Bronchial epithelial cell (primary cell): ENCODE measurements at regions not wholly inside any gene's neighbourhood (a gene's known extent, or its start where the extent isn't known, plus 50 kb on each side); places are given as distances from the start of the nearest gene placed in this dataset.

Source experiments
- DNase-seq: peaks from one replicate; pipeline ENCODE4 v3.0.0-alpha.2; 2010; ENCODE audit warnings: low read depth
- FAIRE-seq: peaks from 2 replicates; lab custom pipeline; 2011; peaks lifted over from hg19 to GRCh38; lab: Jason Lieb, UNC
- H3K27me3 ChIP-seq: 2 replicates; pipeline ENCODE4 v1.5.1; 2011; ENCODE audit warnings: low read length; ENCODE audit not compliant: control insufficient read depth, insufficient read depth
- H3K36me3 ChIP-seq: 2 replicates; pipeline ENCODE4 v1.5.1; 2011; ENCODE audit warnings: low read length; ENCODE audit not compliant: control insufficient read depth, insufficient read depth
- H3K4me3 ChIP-seq: 2 replicates; pipeline ENCODE4 v1.5.1; 2011; ENCODE audit warnings: mild to moderate bottlenecking, low read depth, low read length, control low read depth
- CTCF ChIP-seq: IDR thresholded peaks from 2 replicates; pipeline ENCODE4 v1.5.1; 2011; ENCODE audit warnings: mild to moderate bottlenecking, moderate library complexity, low read length, control low read depth, inconsistent platforms; ENCODE audit not compliant: insufficient read depth, severe bottlenecking

- TF ChIP-seq CTCF = no peak
- H3K36me3 ChIP-seq = no peaks in the 10 kb centered on the region
- FAIRE-seq = no peak
- H3K27me3 ChIP-seq = no peaks in the 10 kb centered on the region
- no peak overlapping the region for H3K4me3 ChIP-seq
- DNase-seq = no peak
Observed at GRCh38 chr2:167381349-167381748, 493.1 kb downstream of the XIRP2 start.

- TF ChIP-seq CTCF = no peak
Observed at GRCh38 chr2:167380555-167380954, 492.3 kb downstream of the XIRP2 start.

GRCh38 chr2:167380094-167380493, 491.8 kb downstream of the XIRP2 start:
- no peak for FAIRE-seq
- H3K27me3 ChIP-seq = no peaks in the 10 kb centered on the region

More at GRCh38 chr2:167380555-167380954, 492.3 kb downstream of the XIRP2 start:
- no peak for DNase-seq
- Histone ChIP-seq H3K4me3 (no peak overlapping the region), H3K36me3 (no peaks in the 10 kb centered on the region), H3K27me3 (no peaks in the 10 kb centered on the region)
- FAIRE-seq = no peak

GRCh38 chr2:167369083-167369482, 480.8 kb downstream of the XIRP2 start:
- Histone ChIP-seq H3K36me3 (no peaks in the 10 kb centered on the region), H3K4me3 (no peak overlapping the region), H3K27me3 (no peaks in the 10 kb centered on the region)
- no peak for FAIRE-seq
- no peak for DNase-seq
- no peak for TF ChIP-seq CTCF

More at GRCh38 chr2:167380094-167380493, 491.8 kb downstream of the XIRP2 start:
- TF ChIP-seq CTCF = no peak
- Histone ChIP-seq H3K36me3 (no peaks in the 10 kb centered on the region), H3K4me3 (no peak overlapping the region)
- no peak for DNase-seq

- H3K27me3 ChIP-seq = no peaks in the 10 kb centered on the region
- no peak for DNase-seq
- no peak for FAIRE-seq
- no peak overlapping the region for H3K4me3 ChIP-seq
- H3K36me3 ChIP-seq = no peaks in the 10 kb centered on the region
- no peak for TF ChIP-seq CTCF
Observed at GRCh38 chr2:167368371-167368770, 480.1 kb downstream of the XIRP2 start.

- H3K27me3 ChIP-seq = no peaks in the 10 kb centered on the region
- no peaks in the 10 kb centered on the region for H3K36me3 ChIP-seq
- DNase-seq (no peak), FAIRE-seq (no peak)
- no peak overlapping the region for H3K4me3 ChIP-seq
- TF ChIP-seq CTCF = no peak
Observed at GRCh38 chr2:167365216-167365615, 476.9 kb downstream of the XIRP2 start.
